CD4-positive, alpha-beta T cell (primary cell): ENCODE measurements at regions not wholly inside any gene's neighbourhood (a gene's known extent, or its start where the extent isn't known, plus 50 kb on each side); places are given as distances from the start of the nearest gene placed in this dataset.

ENCODE experiments used
- ATAC-seq: fragments of 200-7000 bp; cut with Tn5 transposase; one replicate; pipeline ENCODE4 v1.10.0; 2022; ENCODE audit warnings: mild to moderate bottlenecking; ENCODE audit not compliant: poor library complexity
- CTCF ChIA-PET: fragments of 350-600 bp; sonication (Branson Sonifier 250); formaldehyde crosslinking; loops from one replicate; lab custom pipeline; 2021; ENCODE audit warnings: antibody characterized with exemption, inconsistent platforms; lab: Charles Lee
- POLR2A ChIA-PET: fragments of 350-600 bp; sonication (Branson Sonifier 250); formaldehyde crosslinking; loops from one replicate; lab custom pipeline; 2021; ENCODE audit warnings: antibody characterized with exemption, inconsistent platforms; lab: Charles Lee
- DNase-seq, 14 experiments: peaks; one replicate each; pipeline ENCODE4 v3.0.0-alpha.2; 2013 to 2020; ENCODE audit warnings: mixed read lengths in 2 of 14
- H3K27ac ChIP-seq, 2 donors: one replicate each; pipeline versions ENCODE4 v1.5.1 to v1.7.0; 2013; ENCODE audit warnings: low read length in 2 of 2, low read depth in 1 of 2, mild to moderate bottlenecking in 1 of 2
- H3K27me3 ChIP-seq, 2 experiments: 1 replicate in 1 of 2; 2 replicates in 1 of 2; pipeline versions ENCODE4 v1.6.1 to v1.7.0; 2013; ENCODE audit warnings: low read length in 2 of 2, control low read depth in 1 of 2, mild to moderate bottlenecking in 1 of 2, moderate library complexity in 1 of 2; ENCODE audit not compliant: insufficient read depth in 2 of 2, control insufficient read depth in 1 of 2
- H3K36me3 ChIP-seq: one replicate; pipeline ENCODE4 v1.6.1; 2013; ENCODE audit warnings: low read length, control low read depth; ENCODE audit not compliant: insufficient read depth
- H3K4me1 ChIP-seq: one replicate; pipeline ENCODE4 v1.6.1; 2013; ENCODE audit warnings: low read length, control low read depth; ENCODE audit not compliant: insufficient read depth
- H3K4me3 ChIP-seq: one replicate; pipeline ENCODE4 v1.5.1; 2013; ENCODE audit warnings: mild to moderate bottlenecking, low read length, moderate library complexity
- H3K9me3 ChIP-seq, 2 experiments: 1 replicate in 1 of 2; 2 replicates in 1 of 2; pipeline versions ENCODE4 v1.6.1 to v1.7.0; 2013; ENCODE audit warnings: low read length in 2 of 2, mild to moderate bottlenecking in 2 of 2, control low read depth in 1 of 2, moderate library complexity in 1 of 2; ENCODE audit not compliant: control insufficient read depth in 1 of 2, insufficient read depth in 1 of 2
- H3K27ac Mint-ChIP-seq: one replicate; pipeline ENCODE4 v1.8.0; 2020; ENCODE audit warnings: mixed read lengths
- H3K27me3 Mint-ChIP-seq: one replicate; pipeline ENCODE4 v1.8.0; 2021; ENCODE audit warnings: mixed read lengths
- H3K36me3 Mint-ChIP-seq: one replicate; pipeline ENCODE4 v1.8.0; 2021; ENCODE audit warnings: low read depth, mixed read lengths
- H3K4me1 Mint-ChIP-seq: one replicate; pipeline ENCODE4 v1.8.0; 2021; ENCODE audit warnings: low read depth, mixed read lengths
- H3K4me3 Mint-ChIP-seq: one replicate; pipeline ENCODE4 v1.8.0; 2020; ENCODE audit warnings: mild to moderate bottlenecking, mixed read lengths
- H3K9me3 Mint-ChIP-seq: one replicate; pipeline ENCODE4 v1.8.0; 2020; ENCODE audit warnings: mixed read lengths
- CTCF ChIP-seq: fragments of 200-600 bp; IDR thresholded peaks from one replicate; pipeline ENCODE4 v1.8.0; 2022; ENCODE audit warnings: antibody characterized with exemption, mild to moderate bottlenecking
- intact Hi-C, 2 experiments: fragments of 100-400 bp; cut with DNase I in 1 of 2; cut with micrococcal nuclease in 1 of 2; formaldehyde crosslinking; loops; one replicate each; pipeline versions ENCODE4 v1.15.1 to v1.9.0; 2023 to 2025; cut with DNase I, micrococcal nuclease

GRCh38 chr13:85543144-85543543 is 256.1 kb downstream of the SLITRK6 start:
- intact Hi-C loops: no loop called here
- Histone ChIP-seq H3K4me1 (no peaks in the 10 kb centered on the region), H3K27ac (no peak overlapping the region), H3K9me3 (peaks cover 2 to 5% of the 10 kb centered on the region in 2 experiments), H3K4me3 (no peak overlapping the region), H3K27me3 (no peaks in the 10 kb centered on the region), H3K36me3 (no peaks in the 10 kb centered on the region)
- Mint-ChIP-seq H3K27ac (no peak overlapping the region), H3K4me3 (no peak overlapping the region), H3K36me3 (no peaks in the 10 kb centered on the region), H3K9me3 (no peaks in the 10 kb centered on the region), H3K4me1 (peaks cover 28% of the 10 kb centered on the region), H3K27me3 (no peaks in the 10 kb centered on the region)
- ChIA-PET CTCF (no interaction called here), POLR2A (no interaction called here)
- no peak for ATAC-seq
- no peak for TF ChIP-seq CTCF
- no peak for DNase-seq

- peak overlapping the region; percentile 8 for H3K4me3 Mint-ChIP-seq
- Histone ChIP-seq H3K4me3 (no peak overlapping the region), H3K9me3 (peaks cover 0 to 3% of the 10 kb centered on the region in 2 experiments), H3K4me1 (no peaks in the 10 kb centered on the region), H3K27ac (no peak overlapping the region), H3K36me3 (no peaks in the 10 kb centered on the region), H3K27me3 (no peaks in the 10 kb centered on the region)
- no peaks in the 10 kb centered on the region for H3K36me3 Mint-ChIP-seq
- CTCF ChIA-PET: no interaction called here
- POLR2A ChIA-PET: no interaction called here
- ATAC-seq (peak; percentile 34), DNase-seq (peak in 1 of 14 experiments; percentile 1)
- H3K27ac Mint-ChIP-seq: no peak overlapping the region
- H3K27me3 Mint-ChIP-seq: no peaks in the 10 kb centered on the region
- H3K9me3 Mint-ChIP-seq: no peaks in the 10 kb centered on the region
- no peak for TF ChIP-seq CTCF
- intact Hi-C loops: no loop called here
- peaks cover 28% of the 10 kb centered on the region for H3K4me1 Mint-ChIP-seq
Observed at GRCh38 chr13:85541476-85541875, 257.7 kb downstream of the SLITRK6 start.

GRCh38 chr13:85538957-85539356 is 260.3 kb downstream of the SLITRK6 start:
- Histone ChIP-seq H3K36me3 (no peaks in the 10 kb centered on the region), H3K9me3 (peaks cover 0 to 3% of the 10 kb centered on the region in 2 experiments), H3K4me1 (no peaks in the 10 kb centered on the region), H3K4me3 (no peak overlapping the region), H3K27me3 (no peaks in the 10 kb centered on the region), H3K27ac (no peak overlapping the region)
- intact Hi-C loops: no loop called here
- H3K27ac Mint-ChIP-seq: no peak overlapping the region
- POLR2A ChIA-PET: no interaction called here
- no peak for TF ChIP-seq CTCF
- ATAC-seq: no peak
- H3K9me3 Mint-ChIP-seq: no peaks in the 10 kb centered on the region
- DNase-seq: no peak
- no peak overlapping the region for H3K4me3 Mint-ChIP-seq
- H3K36me3 Mint-ChIP-seq: no peaks in the 10 kb centered on the region
- H3K4me1 Mint-ChIP-seq: peaks cover 24% of the 10 kb centered on the region
- H3K27me3 Mint-ChIP-seq: no peaks in the 10 kb centered on the region
- CTCF ChIA-PET: no interaction called here
